HuH-7.5 (cell line): ENCODE measurements at regions not wholly inside any gene's neighbourhood (a gene's known extent, or its start where the extent isn't known, plus 50 kb on each side); places are given as distances from the start of the nearest gene placed in this dataset.

Experiments
- DNase-seq: peaks from one replicate; pipeline ENCODE4 v3.0.0; 2011; ENCODE audit warnings: low spot score

DNA sequence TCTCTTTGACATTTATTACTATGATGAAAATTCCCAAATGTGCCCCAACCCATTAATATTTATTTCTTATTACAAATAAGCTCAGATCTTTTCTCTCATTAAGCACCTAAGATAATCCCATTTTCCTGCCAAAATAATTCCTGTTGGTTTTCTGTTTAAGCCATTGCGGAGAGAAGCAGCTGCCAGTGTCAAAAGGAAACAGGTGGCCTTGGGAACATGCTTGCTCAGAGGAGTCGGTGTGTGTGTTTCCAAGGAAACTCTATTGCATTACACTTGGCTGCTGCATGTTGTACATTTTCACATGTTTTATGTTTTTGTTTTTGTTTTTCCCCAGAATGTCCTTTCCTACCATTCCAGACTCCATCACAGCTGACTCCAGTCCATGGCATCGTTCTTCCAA is 56.4 kb downstream of the CD24 start:
- no peak for DNase-seq

GRCh38 chr6:106916891-106917290 is 57.6 kb downstream of the CD24 start:
- DNase-seq = no peak

DNA sequence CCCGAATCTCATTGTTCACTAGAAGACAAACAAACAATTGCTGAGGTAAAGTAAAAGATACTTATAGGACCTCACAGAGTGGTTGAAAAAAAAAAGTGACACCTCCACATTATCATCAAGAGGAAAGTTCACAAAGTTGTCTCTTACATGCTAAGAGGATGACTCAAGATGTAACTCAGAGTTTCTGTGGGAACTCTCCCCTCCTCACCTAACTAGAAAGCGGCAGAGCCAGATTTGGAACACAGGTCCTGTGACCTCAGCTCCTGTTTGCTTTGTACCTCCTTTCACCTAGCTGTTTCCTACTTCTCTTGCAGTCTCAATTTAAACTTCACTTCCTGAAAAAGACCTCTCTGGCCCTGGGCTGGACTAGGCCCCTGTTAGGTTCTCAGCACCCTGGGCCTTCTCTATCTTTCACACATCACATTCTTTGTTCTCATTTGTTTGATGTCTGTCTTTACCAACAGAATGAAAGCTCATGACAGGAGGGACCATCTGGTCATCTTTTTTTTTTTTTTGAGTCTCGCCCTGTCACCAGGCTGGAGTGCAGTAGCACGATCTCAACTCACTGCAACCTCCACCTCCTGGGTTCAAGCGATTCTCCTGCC is 60.8 kb downstream of the CD24 start:
- no peak for DNase-seq

DNA sequence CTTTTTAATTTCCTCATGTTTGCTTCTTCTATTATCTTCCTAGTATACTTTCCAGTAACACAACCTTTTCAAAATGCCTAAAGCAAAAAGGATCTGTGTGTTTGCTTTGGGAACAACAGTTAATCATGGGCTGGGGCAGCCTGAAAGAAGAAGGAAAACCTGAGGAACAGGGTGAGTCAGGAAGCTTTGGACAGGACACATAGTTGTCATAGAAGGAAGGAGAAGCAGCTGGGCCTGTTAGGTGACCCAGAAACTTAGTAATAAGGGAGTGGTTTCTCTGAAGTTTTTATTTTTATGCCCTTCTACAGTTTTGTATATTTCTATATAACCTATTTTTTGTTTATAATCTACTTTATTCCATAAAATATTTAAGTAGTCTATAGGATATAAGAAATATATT is 61.4 kb downstream of the CD24 start:
- DNase-seq = no peak

- no peak for DNase-seq
Measured at GRCh38 chr6:106912091-106912490, 62.4 kb downstream of the CD24 start.

- no peak for DNase-seq
Measured at GRCh38 chr6:106910999-106911949, 63.3 kb downstream of the CD24 start.

GRCh38 chr6:106908386-106908840 is 66.1 kb downstream of the CD24 start:
- no peak for DNase-seq

DNA sequence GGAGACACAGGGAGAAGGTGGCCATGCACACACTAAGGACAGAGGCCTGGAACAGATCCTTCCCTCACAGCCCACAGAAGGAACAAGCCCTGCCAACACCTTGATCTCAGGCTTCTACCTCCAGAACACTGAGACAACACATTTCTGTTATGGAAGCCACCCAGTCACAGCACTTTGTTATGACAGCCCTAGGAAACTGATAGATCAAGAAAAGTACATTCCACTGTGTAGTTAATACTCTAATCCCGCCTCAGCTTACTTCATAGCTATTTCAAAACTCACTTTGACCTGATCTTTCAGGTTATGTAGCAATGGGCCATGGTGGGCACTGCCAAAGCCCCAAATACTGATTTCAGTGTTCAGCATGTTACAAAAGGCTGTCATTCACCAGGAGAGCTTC is 66.8 kb downstream of the CD24 start:
- DNase-seq = no peak

DNA sequence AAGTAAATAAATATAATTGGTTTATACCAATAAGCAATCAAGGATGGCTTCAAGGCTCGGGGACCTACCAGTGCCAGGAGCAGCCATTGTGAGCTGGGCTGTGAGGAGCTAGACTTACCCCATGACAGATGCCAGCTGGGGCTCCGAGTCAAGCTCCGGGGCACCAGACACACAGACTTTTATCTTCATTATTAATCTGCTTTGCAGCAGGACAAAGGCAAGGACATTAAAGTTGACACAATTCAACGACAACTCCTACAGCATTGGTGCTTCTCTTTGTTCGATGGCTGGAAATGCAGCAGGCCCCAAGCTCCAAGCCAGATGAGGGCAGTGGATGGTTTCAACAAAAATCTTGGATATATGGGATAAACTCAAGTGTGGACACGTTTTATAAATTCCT is 68.3 kb downstream of the CD24 start:
- DNase-seq = no peak

DNA sequence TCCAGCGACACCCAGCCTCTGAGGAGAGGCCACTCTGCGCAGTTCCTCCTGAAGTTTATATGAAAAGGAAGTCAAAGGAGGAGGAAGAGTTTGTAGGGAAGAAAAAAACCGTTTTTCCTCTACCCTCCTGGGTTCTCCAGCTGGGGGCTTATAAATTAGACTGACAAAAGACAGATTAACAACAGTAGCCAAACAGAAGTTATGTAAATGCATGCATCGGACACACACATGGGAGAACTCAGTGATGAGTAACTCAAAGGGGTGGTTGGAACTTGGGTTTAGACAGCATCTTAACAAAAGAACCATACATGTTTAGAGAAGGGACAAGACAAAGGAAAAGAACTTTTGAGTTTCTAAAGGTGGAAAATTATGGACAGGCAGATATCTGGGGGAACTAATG is 71.2 kb downstream of the CD24 start:
- DNase-seq = no peak

- no peak for DNase-seq
Measured at GRCh38 chr6:106901062-106901461, 73.5 kb downstream of the CD24 start.

DNA sequence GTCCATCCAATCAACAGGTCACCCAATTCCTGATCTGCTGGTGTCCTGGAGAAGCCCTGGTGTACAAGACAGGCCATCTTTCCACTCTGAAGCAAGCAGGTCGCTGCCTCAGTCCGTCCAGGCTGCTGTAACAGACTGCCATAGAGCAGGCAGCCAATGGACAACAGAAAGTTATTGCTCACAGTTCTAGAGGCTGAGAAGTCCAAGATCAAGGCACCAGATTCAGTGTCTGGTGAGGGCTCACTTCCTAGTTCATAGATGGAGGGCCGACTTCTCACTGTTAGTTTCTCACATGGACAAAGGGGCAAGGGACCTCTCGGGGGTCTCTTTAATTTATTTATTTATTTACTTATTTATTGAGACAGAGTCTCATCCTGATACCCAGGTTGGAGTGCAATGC is 74.8 kb downstream of the CD24 start:
- no peak for DNase-seq

DNA sequence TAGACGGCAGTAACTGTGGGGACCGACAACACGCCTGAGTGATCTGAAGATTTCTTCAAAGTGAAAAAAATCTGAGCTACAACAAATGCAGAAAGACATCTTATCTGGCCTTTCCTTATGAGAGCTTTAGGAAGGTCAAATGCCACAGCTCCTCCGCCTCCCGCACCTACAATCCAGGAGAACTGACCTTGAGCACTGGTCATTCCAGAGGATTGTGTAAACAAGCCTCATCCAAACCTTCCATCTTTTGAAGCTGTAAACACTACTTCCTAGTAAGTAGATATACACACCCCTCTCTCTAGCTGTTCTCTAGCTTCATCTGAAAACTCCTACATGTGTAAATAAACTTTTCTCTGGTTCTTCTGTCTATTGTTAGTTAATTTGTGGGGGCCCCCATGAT is 76.9 kb downstream of the CD24 start:
- DNase-seq = no peak

- no peak for DNase-seq
Measured at GRCh38 chr6:106895703-106896040, 78.9 kb downstream of the CD24 start.

- no peak for DNase-seq
Measured at GRCh38 chr6:106894978-106895702, 79.4 kb downstream of the CD24 start.

DNA sequence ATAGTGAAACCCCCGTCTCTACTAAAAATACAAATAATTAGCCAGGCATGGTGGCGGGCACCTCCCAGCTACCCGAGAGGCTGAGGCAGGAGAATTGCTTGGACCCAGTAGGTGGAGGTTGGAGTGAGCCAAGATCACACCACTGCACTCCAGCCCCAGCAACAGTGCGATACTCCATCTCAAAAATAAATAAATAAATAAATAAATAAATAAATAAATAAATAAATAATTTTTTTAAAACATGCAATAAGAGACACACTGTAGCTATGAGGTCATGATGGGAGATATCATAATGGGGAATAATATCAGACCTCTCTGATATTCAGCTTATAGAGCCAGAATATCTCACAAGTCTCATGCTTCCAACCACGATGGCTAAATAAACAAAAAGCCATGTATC is 82.3 kb downstream of the CD24 start:
- no peak for DNase-seq

- no peak for DNase-seq
Measured at GRCh38 chr6:106890447-106890846, 84.1 kb downstream of the CD24 start.

DNA sequence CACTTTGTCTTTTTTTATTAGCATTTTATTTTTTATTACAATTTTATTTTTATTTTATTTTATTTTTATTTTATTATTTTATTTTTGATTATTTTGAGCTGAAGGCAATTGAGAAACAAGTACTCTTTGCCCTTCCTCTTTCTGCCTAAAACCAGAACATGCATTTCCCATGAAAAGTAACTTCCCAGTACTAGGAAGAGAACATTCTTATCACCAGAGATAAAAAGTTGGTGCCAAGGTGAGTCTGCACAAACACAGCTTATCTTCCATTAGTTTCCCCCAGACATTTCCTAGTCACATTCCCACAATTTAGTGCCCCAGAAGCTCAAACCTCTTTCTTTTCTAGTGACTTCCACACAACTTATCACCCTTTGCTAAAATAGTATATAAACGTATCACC is 84.8 kb downstream of the CD24 start:
- no peak for DNase-seq

- DNase-seq = no peak
Measured at GRCh38 chr6:106886922-106887797, 87.4 kb downstream of the CD24 start.

DNA sequence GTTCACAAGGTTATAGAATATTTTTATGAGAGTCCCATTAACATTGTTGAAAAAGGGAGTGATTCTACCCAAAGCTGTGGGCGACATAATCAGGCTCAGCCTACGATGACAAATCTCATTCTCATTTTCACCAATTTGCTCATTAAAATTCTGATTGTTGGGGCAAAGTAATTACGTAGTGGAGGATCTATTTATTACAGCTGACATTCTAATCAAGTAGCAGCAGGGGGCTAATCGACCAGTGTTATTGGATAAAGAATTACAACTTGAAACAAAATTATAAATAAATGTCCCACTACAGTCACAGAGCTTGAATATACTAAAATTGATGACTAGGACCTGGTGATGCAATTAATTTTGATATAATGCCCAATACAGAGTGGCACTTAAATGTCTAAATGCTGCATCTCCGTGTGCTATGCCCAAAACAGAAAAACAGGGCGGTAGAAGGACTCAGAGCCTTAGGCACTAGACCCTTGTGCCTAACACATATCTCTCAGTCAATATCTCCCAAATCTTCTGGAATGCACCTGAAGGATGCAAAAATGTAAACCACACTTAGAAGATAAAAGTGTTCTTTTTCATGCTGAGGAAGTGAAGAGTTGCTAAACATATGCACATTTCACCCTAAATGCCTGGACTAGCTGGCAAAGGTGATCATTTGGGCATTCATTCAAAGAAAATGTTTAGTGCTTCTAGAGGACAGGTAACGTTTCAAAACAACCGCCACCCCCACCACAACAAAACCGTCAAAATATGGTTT is 88.3 kb downstream of the CD24 start:
- no peak for DNase-seq

DNA sequence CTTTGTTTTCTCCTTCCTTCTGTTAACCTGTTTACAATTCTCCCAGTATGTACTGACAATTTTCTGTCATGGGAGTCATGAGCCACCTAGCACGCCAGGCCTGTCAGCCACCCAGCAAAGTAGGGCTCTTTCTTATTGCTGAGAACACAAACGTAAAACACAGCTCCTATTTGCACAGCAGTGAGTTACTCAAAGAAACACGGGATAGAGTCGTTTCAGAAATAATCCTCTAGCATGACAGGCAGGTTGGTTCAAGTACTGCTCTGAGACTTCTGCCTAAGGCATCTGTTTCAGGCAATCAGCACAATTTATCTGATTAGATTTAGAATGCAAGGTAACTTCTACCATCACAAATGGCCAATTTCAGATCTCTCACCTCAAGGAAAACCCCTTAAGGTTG is 88.8 kb downstream of the CD24 start:
- DNase-seq = no peak
